ENCODE measurements at regions not wholly inside any gene's neighbourhood (a gene's known extent, or its start where the extent isn't known, plus 50 kb on each side); places are given as distances from the start of the nearest gene placed in this dataset.

- Mint-ChIP-seq H3K4me1 (ENCODE audit: low read depth) (no peaks in the 10 kb centered on the region), H3K36me3 (ENCODE audit: low read depth) (no peaks in the 10 kb centered on the region), H3K9me3 (ENCODE audit: insufficient read depth) (no peaks in the 10 kb centered on the region), H3K4me3 (no peak overlapping the region), H3K27ac (no peak overlapping the region), H3K27me3 (ENCODE audit: low read depth) (peaks cover 5% of the 10 kb centered on the region)
- ATAC-seq (no peak), DNase-seq (no peak)
- CTCF ChIA-PET: no interaction called here
- POLR2A ChIA-PET: no interaction called here
Observed at GRCh38 chr4:16952462-16952871, 54.0 kb upstream of the LDB2 start.

Measured in activated CD8-positive, alpha-beta T cell treated with anti-CD3 and anti-CD28 coated beads, Interleukin-2, amount 10 ng/mL, durations not matched to agents 7 days and 5 days (primary cell).